ENCODE measurements at regions not wholly inside any gene's neighbourhood (a gene's known extent, or its start where the extent isn't known, plus 50 kb on each side); places are given as distances from the start of the nearest gene placed in this dataset.

DNA sequence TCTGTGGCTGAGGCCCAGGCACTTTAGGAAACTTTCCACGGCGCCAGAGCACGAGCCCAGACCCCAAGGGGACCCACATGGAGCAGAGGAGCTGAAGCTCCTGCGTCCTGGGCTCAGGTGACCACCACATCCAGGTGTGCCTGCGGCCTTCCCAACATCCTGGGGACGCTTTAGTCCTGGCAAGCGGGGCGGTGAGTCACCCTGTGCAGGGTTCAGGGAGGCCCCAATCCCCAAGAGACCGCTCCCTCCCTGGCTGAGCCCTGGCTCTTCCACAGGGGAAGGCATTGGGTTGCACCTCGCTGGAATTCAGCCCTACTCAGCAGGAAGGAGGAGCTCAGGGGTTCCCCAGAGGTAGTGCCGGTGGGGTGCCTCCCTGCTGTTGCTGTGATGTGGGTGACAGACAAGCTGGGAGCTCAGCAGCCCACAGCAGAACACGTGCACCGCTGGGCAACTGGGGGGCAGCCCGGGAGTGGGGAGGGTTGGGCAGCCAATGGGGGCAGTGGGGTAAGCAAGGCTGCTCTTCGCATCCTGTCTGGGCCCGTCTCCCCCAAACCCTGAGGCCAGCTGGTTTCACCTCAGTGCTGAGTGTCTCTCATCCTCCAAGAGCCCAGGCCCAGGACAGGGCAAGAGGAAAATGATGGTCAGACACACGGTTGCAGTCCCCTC, 802.8 kb downstream of the BRD1 start:
- DNase-seq, result no peak

DNA sequence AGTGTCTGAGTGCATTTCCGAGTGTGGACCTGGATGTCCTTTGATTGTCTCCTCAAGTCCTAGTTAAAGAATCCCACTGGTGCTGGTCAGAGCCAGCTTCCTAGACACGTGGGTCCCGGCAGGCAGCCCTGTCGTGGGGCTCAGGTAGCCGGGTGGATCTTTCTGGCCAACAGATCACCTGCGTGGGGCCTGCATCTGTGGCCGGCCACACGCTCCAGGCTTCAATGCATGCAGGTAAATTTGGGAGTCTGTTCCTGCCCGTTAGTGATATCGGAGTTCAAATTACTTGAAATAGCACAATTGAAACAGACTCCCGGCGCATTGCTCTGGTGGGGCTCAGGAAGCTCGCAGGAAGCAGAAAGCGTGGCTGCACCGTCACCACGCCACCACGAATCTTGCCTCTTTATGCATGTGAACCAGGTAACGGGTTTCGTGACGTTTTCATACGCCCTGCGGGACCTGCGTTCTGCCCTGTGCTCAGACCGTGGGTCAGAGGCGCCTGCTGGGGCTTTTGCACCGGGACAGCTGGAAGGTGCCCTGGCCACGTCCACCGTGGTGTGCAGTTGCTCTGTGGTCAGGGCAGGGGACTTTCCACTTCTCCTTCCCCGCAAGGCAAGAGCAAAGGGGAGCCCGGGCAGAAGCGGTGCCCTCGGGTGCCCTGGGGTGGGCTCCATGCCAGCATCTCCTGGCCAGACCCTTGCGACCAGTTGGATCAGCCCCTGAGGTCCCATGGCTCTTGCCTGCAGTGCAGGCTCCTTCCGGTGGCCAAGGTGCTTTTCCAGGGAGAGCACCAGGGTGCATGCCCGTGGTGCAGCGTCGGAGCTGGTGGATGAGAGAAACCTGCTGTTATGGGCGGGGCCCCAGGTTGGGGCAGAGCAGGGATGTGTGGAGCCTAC, 803.5 kb downstream of the BRD1 start:
- no peak for DNase-seq

DNA sequence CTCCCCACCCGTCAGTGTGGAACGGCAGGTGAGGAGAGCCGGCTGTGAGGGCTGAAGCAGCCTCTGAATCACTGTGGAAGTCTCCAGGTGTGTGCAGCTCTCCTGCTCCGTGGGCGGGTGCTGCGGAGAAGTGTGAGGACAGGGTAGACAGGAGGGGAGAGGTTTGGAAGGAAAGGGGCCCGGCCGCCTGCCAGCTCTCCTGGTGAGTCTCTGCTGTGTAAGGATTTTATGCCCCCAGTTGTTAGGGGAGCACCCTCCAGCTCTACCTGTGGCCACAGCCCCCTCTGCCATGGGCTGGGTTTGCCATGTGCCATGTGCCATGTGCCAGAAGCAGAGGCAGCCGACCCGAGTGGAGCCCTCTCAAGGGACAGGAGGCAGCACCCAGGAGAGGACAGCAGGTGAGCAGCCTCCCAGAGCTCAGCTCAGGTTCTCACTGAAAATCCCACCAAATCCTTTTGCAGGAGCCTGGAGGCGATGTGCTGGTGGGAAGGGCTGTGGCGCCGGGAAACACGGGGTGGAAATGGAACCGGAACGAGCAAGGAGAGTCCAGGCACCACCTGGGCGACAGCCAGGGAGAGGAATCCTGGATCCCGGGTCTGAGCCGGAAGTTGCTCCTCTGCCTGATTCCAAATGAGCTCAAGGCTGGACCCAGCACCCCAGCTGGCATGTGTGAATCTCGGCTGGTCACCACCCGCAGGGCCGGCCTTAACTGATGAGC, 804.4 kb downstream of the BRD1 start:
- no peak for DNase-seq

DNA sequence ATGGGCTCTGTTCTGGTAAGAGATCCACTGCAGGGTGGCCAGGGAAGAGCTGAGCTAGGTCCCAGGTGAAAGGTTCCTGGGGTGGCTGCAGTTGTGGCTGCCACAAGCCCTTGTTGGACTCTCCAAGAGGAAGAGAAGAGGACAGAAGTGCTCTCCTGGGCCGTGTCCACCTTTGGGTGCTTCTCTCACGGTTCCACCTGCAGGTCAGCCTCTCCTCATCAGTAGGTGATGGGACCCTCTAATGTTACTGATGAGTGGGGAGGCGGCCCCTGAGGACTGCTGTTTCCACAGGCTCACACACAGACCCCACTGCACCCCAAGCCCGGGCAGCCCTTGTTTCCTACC, 804.9 kb downstream of the BRD1 start:
- DNase-seq, result no peak

DNA sequence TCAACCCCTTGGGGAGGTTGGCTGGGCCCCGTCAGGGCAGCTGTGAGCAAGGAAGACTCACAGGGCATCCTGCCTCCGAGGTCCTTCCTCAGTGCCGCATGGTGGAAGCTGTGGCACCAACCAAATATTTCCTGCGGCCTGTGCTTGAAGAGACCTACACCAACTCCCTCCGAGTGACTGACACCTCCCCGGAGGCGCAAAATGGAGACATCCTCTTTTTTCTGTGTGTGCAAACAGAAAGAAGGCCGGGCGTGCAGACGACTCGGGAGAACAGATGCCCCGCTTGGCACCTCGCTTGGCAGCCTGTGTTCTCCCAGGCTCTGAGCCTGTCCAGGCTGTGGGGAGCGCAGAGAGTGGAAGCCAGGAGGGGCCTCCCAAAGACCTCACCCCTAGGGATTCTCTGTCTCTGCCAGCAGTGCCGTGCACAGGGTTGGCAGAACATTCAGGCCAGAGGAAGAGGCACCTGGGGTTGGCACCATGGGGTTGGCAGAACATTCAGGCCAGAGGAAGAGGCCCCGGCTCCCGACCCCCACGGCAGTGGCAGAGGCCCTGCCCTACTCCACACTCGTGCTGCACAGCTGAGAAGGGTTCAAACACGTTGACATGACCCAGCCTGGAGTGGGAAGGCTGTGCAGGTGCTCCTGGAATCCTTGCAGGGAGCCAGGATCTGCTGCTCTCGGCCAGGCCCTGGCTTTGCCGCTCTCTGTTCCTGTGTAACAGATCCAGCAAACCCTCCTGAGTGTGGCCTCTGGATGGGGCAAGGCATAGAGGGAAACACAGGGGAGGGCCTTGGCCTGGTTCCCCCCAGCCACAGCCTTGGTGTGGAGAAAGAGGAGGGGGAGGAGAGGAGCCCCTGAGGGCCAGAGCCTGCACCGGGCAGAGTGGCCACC, 805.5 kb downstream of the BRD1 start:
- DNase-seq, result no peak

DNA sequence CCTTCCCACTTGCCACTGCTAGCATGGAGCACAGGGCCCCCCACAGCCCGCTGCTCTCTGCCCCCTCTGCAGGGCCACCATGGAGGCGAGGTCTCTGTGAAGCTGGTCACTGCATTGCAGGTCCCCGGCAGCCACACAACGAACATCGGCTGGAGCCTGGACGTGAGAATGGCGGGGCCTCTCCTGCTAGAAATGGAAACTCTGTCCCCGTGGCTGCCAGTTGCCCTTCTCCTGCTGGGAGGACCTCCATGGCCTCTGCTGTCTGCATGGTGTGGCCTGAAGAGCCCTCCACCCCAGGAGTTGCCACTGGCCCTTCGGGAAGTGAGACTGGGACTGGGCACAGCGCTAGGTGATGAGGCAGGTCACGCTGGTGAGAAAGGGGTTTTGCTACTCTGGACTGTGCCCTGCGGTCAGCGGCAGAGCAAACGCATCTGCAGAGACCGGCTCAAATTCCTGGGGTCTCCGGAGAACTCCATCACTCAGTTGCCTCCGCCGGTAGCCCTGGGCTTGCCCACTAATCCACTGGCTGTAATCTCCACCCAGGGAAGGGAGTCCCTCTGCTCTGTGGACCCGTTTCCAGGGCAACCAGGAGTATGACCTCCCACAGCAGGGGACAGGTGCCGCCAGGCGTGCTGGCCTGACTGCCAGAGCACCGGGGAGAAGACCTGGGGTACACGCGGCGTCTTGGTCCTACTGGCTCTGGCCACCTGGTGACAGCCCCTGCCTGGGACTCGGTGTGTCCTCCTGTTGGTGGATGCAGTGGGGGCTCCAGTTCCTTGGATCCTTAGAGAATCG, 806.3 kb downstream of the BRD1 start:
- no peak for DNase-seq

DNA sequence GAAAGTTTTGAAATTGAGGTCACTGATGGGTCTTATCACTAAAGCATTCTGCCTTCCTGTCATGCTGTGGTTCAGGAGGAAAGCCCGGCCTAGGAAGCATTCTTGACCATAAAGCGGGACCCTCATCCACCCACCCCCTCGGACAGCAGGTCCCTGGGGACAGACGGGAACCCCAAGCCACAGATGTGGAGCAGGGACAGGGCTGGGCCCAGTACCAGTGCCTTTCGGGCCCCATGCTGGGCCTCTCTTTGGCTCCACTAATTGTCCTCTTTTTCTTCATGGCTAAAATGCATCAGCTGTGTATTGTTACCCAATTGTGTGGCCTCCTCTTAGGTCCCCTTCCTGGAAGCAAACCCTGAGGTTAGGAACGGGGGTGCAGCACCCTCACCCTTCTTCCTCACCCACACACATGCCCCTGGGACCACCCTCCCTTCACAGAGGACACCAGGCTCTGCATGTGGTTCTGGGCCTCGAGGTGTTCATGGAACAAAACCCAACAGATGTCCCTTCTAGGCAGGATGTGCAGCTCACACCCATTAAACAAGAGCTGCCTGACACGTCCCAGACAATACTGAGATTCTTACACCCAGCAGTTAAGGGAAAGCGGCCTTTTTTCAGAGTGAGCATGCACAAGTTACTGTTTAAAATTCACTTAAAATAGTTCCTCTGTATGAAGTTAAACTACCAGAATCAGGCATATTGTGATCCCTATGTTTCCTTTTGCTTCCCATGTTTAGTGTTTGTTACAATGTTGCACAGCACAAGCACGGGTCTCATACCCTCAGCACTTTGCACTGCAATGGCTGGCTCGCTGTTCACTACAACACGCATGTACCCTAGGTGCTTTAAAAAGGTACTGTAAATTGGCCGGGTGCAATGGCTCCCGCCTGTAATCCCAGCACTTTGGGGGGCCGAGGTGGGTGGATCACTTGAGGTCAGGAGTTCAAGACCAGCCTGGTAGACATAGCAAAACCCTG, 807.6 kb downstream of the BRD1 start:
- DNase-seq, result no peak

DNA sequence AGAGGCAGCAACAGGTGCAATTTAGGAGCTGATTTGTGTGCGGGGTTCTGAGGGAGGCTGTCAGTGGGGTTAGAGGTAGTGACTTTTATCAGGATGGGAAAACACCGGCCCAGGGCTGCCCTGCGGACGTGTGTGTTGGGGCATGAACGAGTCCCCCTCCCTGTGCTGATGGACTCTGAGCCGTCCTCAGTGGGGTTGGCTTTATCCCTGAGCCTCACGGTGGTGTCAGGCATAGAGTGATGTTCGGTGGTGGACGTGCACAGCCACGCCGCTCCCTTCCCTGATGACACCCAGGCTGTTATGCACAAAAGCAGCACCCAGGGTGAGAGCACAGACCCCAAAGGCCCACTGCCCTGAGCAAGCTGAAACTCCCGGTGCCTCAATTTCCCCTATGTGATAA, 809.1 kb downstream of the BRD1 start:
- no peak for DNase-seq

DNA sequence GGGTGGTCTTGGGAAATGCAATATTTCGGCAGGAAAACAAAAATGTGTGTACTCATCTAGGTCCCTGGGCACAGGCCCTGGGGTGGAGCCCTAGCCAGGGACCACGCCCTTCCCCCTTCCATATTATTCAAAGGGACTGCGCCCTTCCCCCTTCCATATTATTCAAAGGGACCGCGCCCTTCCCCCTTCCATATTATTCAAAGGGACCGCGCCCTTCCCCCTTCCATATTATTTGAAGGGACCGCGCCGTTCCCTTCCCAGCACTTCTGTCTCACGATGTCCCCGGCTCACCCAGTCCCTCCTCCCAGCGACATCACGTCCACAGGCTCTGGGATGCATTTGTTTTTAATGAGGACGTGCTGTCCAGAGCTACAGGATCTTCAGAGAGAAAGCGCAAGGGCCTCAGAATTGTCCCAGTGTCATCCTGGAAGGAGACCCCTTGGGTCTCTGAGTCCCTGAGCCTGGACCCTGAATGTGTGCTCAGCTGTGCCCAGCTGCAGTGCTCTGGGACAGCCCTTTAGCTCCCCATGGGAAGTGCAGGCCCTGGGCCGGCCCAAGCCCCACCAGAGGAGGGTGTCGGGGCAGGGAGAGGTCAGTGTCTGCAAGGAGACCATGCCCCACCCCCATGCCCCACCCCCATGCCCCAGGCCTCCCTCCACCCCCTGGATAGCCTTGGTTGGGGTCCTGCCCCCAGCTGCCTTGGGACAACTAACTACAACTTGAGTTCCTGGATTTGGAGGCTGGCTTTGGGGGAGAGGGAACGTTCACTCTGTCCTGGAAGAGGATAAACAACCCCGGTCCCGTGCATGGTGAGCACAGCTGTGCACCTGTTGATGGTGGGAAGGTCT, 810.0 kb downstream of the BRD1 start:
- DNase-seq, result no peak

DNA sequence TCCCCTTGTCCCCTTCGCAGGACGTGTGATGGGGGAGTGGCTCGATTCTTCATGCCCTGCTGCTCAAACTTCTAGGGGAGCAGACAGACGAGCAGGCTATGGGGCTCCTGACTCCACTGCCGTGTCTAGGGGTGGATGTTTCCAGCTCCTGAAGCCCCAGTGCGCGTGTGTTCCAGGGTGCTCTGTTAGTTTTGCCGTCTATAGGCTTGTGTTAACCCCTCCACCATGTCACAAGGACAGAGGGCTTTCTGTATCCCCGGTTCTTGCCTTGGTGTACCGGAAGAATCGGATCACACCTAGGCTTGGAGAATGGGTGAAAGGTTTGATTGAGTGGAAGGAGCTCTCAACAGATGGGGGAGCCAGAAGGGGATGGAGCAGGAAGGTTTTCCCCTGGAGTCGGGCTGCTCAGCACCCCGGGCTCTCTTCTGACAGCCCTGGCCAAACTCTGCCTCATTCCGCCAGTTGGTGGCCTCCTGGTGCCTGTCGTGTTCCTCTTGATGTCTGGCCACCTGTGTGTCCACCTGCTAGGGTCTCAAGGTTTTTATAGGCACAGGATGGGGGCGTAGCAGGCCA, 810.7 kb downstream of the BRD1 start:
- DNase-seq, result no peak

DNA sequence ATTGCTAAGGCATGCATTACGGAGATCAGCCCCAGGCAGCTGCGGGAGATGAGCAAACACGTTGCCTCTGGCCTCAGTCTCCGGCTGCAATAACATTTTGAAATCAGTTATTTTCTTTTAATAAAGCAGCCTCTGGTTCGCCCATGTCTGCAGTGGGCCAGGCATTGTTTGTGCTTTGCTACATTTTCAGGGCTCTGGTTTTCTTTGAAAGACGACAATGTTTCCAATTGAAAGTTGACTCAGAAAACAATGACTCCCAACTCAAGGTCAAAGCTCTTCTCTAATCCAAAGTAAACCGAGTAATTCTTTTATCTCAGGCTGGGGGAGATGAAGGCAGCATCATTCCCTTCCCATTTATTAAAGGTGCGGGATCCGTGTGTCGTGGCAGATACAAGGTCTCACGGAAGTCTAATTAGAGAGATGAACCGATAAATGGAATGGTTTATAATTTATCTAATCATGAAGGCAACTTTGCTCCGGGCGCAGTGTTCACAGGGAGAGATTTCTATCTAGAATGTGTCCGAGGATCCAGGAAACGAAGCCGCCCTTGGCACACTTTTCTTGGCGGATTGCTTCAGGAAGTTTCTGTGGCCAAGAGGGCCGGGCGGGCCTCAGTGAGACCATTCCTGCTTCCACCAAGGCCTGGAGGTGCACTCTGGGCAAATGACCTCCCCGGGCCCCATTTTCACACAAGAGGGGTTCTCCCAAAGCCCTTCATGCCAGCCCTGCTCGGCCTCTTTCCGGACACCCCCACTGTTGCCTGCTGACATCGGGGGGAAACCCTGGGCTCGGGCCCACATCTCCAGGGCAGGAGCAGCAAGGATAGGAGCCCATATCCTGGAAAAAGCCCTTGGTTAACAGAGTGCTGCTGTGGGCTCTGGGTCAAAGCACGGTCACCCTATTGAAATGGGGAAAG, 811.4 kb downstream of the BRD1 start:
- no peak for DNase-seq

DNA sequence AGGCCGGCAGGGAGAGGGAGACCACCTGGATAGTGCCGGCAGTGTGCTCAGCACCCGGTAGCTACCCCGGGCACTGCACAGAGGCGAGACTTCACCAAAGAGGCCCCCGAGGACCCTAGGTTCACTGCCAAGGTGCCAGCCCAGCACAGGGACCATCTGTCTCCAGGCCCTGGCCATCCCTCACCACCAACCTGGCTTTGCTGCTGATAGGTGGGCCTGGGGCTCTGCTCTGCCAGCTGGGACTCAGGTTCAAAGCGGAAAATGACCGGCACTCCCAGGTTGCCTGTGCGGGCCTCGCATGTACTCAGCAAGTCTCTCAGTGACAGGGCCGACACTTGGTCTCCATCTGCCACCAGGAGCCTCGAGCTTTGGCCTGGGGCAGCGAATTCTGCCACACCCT, 812.2 kb downstream of the BRD1 start:
- no peak for DNase-seq

DNA sequence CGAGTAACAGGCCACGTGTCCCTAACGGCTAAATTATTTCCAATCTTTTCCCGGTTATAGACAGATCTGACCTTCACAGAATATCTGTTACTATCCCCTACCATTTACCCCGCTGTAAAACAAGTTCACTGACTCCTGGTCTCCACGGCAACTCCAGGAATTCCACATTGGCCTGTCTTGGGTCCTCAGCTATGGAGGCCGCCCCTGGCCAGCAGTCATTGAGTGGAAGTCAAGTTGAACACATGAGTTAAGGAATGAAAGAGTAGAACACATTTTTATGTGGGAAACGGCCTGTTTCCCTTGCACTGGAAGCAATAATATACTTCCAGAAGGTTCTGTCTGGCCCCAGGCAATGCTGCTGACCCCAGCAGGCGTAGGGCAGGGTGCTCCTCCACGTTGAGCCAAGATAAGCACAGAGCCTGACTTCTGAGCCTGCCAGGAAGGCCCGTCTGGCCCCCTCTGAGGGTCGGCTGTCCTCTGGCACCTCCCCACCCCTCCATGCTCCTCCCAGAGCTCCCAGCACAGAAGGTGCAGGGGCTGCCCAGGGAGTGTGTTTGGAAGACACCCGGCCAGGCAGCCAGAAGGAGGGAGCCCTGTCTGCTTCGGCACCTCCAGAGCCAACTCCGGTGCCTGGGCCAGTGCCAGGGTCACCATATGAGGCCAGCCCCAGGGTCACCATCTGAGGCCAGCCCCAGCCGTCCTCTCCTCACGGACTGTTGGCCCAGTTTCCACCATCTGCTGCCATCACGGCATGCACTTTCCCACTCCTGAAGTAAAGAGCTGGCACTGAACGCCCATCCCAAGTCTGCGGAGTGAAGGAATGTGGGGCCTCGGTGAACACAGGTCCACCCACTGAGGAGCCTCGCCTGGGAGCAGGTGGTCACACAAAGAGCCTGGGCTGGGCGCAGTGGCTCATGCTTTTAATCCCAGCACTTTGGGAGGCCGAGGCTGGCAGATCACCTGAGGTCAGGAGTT, 813.2 kb downstream of the BRD1 start:
- no peak for DNase-seq

DNA sequence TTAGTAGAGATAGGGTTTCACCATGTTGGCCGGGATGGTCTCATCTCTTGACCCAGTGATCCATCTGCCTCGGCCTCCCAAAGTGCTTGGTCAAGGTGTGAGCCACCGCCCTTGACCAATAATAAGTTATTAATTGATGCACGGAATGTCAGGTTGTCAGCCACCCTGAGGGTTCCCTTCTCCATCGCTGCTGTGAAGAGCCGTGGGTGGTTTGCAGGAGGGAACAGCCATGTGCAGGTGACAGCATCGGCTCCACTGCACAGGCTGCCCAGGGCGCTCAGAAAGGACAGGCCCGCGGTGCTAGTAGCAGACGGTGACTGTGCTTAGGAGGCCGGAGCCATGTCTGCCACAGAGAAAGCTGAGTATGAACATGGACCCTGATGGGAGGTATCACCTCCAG, 814.0 kb downstream of the BRD1 start:
- DNase-seq, result no peak

DNA sequence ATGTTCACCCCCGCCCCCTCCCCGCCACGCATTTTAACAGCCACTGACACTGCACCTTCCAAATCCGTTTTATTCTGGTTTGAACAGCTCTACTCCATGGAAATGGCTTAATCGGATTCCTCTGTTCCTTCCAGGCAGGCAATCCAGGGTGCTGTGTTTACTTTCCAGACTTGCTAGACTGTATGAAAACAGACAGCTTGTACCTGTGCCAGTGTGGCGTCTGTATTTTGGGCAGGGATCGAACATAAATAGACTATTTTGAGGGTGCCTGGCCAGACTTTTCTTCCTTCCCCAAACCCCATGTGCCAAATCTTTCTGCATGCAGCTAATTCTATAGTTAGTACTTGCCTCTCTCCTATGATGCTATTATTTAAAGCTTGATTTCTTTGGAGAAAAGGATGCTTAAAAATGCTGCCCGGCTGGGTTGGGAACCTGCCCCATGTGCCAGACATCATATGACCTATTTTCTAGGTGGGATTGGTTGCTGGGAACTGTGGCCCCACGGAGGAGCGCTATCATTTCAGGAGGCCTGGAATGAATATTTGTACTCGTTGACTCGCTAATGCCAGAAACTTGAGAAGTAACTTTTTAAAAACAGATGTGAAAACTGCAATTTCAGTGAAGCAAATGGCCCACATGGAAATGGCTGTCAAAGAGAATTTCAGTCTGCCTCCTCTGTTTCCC, 814.8 kb downstream of the BRD1 start:
- no peak for DNase-seq

Measured in inflammatory macrophage treated with lipopolysaccharide for 4 hours (primary cell).